SU-DHL-6 (cell line): ENCODE measurements at regions not wholly inside any gene's neighbourhood (a gene's known extent, or its start where the extent isn't known, plus 50 kb on each side); places are given as distances from the start of the nearest gene placed in this dataset.

ENCODE experiments used
- H2AFZ ChIP-seq: fragments of 200-600 bp; sonication (generic); 2 replicates; pipeline ENCODE4 v1.6.1; 2014; ENCODE audit warnings: low read depth, mild to moderate bottlenecking, moderate library complexity, mixed read lengths, antibody characterized with exemption, low read length; ENCODE audit not compliant: severe bottlenecking
- H3F3A ChIP-seq: fragments of 200-600 bp; shearing (Covaris generic); 2 replicates; pipeline ENCODE4 v1.6.0; 2016; ENCODE audit warnings: antibody characterized with exemption, mild to moderate bottlenecking; ENCODE audit not compliant: insufficient read depth
- H3K27ac ChIP-seq: fragments of 200-600 bp; sonication (generic); 2 replicates; pipeline ENCODE4 v1.5.1; 2016; ENCODE audit warnings: low read depth, mild to moderate bottlenecking, low read length, moderate library complexity, mixed read lengths
- H3K27me3 ChIP-seq: fragments of 200-600 bp; sonication (generic), shearing (Covaris generic); 2 replicates; pipeline ENCODE4 v1.6.0; 2014; ENCODE audit warnings: mild to moderate bottlenecking, low read length
- H3K36me3 ChIP-seq: fragments of 200-600 bp; sonication (generic); 2 replicates; pipeline ENCODE4 v1.6.1; 2014; ENCODE audit warnings: mild to moderate bottlenecking, low read length, mixed read lengths
- H3K4me2 ChIP-seq: fragments of 300-600, 200-600 bp; shearing (Covaris generic), sonication (generic); 2 replicates; pipeline ENCODE4 v1.6.0; 2014; ENCODE audit warnings: low read length, low read depth, mild to moderate bottlenecking; ENCODE audit not compliant: poor library complexity, severe bottlenecking
- H3K4me3 ChIP-seq: fragments of 200-600 bp; sonication (generic); 2 replicates; pipeline ENCODE4 v1.5.1; 2014; ENCODE audit warnings: antibody characterized with exemption, low read length, mild to moderate bottlenecking, mixed read lengths; ENCODE audit not compliant: insufficient read depth, poor library complexity, severe bottlenecking
- H3K79me2 ChIP-seq: fragments of 200-600 bp; sonication (generic); 2 replicates; pipeline ENCODE4 v1.6.1; 2014; ENCODE audit warnings: mild to moderate bottlenecking, low read length, moderate library complexity; ENCODE audit not compliant: insufficient read depth
- H3K9ac ChIP-seq: fragments of 200-600 bp; sonication (generic); 2 replicates; pipeline ENCODE4 v1.7.0; 2014; ENCODE audit warnings: mild to moderate bottlenecking, low read length
- H3K9me2 ChIP-seq: fragments of 200-600 bp; sonication (generic); replicated peaks from 2 replicates; pipeline ENCODE4 v1.6.1; 2014; ENCODE audit warnings: low read length; ENCODE audit not compliant: insufficient read depth
- H3K9me3 ChIP-seq: fragments of 200-600 bp; sonication (generic); 2 replicates; pipeline ENCODE4 v1.6.1; 2014; ENCODE audit warnings: low read length, mixed read lengths; ENCODE audit not compliant: insufficient read depth
- H4K20me1 ChIP-seq: fragments of 200-600 bp; sonication (generic); 2 replicates; pipeline ENCODE4 v1.6.1; 2014; ENCODE audit warnings: low read depth, mild to moderate bottlenecking, antibody characterized with exemption, low read length, moderate library complexity, mixed read lengths
- EZH2phosphoT487 ChIP-seq: fragments of 200-600 bp; sonication (generic), shearing (Covaris generic); conservative IDR thresholded peaks from 2 replicates; pipeline ENCODE4 v1.6.1; 2018; ENCODE audit warnings: mild to moderate bottlenecking, antibody characterized with exemption, low read length, moderate library complexity, mixed read lengths
- TF ChIP-seq, protein P1 (sequence below): fragments of 200-600 bp; sonication (generic); IDR thresholded peaks from one replicate; pipeline ENCODE4 v1.5.1; 2017; ENCODE audit warnings: antibody characterized with exemption, mild to moderate bottlenecking, low read length, moderate library complexity; ENCODE audit not compliant: insufficient read depth, poor library complexity, severe bottlenecking

DNA sequence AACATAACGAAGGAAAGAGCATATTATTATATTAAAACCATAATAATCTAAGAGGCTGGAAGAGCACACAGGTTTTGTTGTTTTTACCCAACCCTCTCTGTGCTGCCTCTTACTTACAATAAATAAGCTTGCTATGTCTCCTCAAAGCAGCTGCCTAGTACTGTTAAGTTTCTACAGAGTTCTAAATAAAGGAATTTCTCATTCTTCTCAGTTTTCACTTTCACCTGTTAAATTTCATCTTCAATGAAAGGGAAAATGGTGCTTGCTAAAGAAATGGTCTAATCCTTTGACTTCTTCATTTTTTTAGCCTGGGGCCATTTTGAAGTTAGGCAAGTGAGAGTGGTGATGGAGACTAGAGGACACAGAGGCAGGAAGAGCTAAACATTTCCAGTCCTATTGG is 396.1 kb downstream of the MAN2A1 start:
- Histone ChIP-seq H3K27me3 (no peaks in the 10 kb centered on the region), H3K4me3 (no peak overlapping the region), H4K20me1 (no peaks in the 10 kb centered on the region), H3K9me3 (no peaks in the 10 kb centered on the region), H3K27ac (no peak overlapping the region), H3K9ac (no peak overlapping the region), H3K79me2 (no peaks in the 10 kb centered on the region), H2AFZ (no peak overlapping the region), H3K4me2 (no peak overlapping the region), H3K9me2 (no peaks in the 10 kb centered on the region), H3F3A (no peaks in the 10 kb centered on the region), H3K36me3 (no peaks in the 10 kb centered on the region)
- no peak for TF ChIP-seq EZH2phosphoT487
- TF ChIP-seq, protein P1, sequence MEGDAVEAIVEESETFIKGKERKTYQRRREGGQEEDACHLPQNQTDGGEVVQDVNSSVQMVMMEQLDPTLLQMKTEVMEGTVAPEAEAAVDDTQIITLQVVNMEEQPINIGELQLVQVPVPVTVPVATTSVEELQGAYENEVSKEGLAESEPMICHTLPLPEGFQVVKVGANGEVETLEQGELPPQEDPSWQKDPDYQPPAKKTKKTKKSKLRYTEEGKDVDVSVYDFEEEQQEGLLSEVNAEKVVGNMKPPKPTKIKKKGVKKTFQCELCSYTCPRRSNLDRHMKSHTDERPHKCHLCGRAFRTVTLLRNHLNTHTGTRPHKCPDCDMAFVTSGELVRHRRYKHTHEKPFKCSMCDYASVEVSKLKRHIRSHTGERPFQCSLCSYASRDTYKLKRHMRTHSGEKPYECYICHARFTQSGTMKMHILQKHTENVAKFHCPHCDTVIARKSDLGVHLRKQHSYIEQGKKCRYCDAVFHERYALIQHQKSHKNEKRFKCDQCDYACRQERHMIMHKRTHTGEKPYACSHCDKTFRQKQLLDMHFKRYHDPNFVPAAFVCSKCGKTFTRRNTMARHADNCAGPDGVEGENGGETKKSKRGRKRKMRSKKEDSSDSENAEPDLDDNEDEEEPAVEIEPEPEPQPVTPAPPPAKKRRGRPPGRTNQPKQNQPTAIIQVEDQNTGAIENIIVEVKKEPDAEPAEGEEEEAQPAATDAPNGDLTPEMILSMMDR = no peak

DNA sequence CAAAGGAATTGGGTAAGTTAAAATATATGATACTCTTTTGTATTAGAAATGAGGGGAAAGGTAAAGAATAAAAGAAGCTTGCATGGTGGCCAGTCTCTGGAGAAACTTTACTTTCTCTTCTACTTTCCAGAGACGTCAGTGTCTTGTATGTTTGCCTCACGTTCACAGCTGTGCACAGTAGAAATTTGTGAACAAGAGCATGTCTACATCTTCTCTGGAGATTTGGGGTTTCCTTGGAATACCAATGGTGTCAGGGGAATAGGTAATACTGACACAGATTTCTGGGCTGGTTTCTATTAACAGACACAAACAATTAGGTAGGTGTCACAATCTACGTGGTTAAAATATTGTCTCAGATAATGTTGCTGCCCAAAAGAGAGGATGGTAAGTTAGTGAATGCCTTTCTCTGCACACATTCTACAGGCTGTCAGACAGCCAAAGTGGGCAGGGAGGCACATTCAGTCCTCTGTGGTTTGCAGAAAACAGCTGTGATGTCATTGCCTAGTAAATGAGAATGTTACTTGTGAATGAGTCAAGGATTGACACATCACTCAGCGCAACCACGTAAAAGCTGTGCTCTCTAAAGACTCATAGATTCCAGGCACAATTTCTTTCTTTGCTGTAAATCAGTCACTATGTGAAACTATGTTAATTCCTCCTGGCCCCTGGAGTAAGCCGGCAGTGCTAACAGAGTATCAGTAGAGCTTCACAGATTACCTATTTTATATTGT is 397.1 kb downstream of the MAN2A1 start:
- Histone ChIP-seq H3K27ac (no peak overlapping the region), H3K27me3 (no peaks in the 10 kb centered on the region), H4K20me1 (no peaks in the 10 kb centered on the region), H3K9me3 (no peaks in the 10 kb centered on the region), H3K36me3 (no peaks in the 10 kb centered on the region), H3F3A (no peaks in the 10 kb centered on the region), H3K4me2 (no peak overlapping the region), H3K79me2 (no peaks in the 10 kb centered on the region), H3K4me3 (no peak overlapping the region), H2AFZ (no peak overlapping the region), H3K9me2 (no peaks in the 10 kb centered on the region), H3K9ac (no peak overlapping the region)
- TF ChIP-seq, protein P1 = no peak
- TF ChIP-seq EZH2phosphoT487 = no peak

DNA sequence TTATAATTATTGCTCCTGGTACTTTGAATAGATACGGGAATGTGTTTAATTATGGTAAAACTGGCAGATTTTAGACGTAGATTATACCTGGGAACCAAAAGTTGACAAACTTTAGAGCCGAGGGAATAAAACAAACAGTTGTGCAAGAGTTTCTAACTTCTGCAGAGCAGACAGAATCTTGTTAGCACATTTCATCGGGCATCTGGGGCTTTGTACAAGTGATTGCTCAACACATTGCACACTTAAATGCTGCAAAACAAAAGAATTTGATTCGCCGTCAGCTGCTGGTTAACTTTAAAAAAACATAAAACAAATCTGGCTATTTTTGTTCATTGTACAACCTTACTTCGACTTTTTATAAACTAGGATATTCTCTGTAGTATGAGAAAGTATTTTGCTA is 398.1 kb downstream of the MAN2A1 start:
- Histone ChIP-seq H3K27ac (no peak overlapping the region), H3K27me3 (no peaks in the 10 kb centered on the region), H4K20me1 (no peaks in the 10 kb centered on the region), H3F3A (no peaks in the 10 kb centered on the region), H3K9me3 (no peaks in the 10 kb centered on the region), H3K9me2 (no peaks in the 10 kb centered on the region), H3K79me2 (no peaks in the 10 kb centered on the region), H3K9ac (no peak overlapping the region), H3K4me3 (no peak overlapping the region), H2AFZ (no peak overlapping the region), H3K36me3 (no peaks in the 10 kb centered on the region), H3K4me2 (no peak overlapping the region)
- TF ChIP-seq, protein P1 = no peak
- TF ChIP-seq EZH2phosphoT487 = no peak
